Peyer's patch (tissue), 4 donors: ENCODE measurements at regions not wholly inside any gene's neighbourhood (a gene's known extent, or its start where the extent isn't known, plus 50 kb on each side); places are given as distances from the start of the nearest gene placed in this dataset.

Experiments used
- POLR2A ChIP-seq, 2 donors: fragments of 450-650 bp; IDR thresholded peaks; one replicate each; pipeline ENCODE4 v1.5.1; 2017; ENCODE audit warnings: antibody characterized with exemption in 2 of 2, mild to moderate bottlenecking in 2 of 2, moderate library complexity in 2 of 2
- TF ChIP-seq, protein P1 (sequence below), 6 experiments: fragments of 450-650 bp in 4 of 6; fragments of 200-600 bp in 2 of 6; sonication (generic) in 1 of 6; IDR thresholded peaks; one replicate each; pipeline ENCODE4 v1.5.1; 2017 to 2019; ENCODE audit warnings: antibody characterized with exemption in 6 of 6, mild to moderate bottlenecking in 3 of 6, moderate library complexity in 1 of 6

DNA sequence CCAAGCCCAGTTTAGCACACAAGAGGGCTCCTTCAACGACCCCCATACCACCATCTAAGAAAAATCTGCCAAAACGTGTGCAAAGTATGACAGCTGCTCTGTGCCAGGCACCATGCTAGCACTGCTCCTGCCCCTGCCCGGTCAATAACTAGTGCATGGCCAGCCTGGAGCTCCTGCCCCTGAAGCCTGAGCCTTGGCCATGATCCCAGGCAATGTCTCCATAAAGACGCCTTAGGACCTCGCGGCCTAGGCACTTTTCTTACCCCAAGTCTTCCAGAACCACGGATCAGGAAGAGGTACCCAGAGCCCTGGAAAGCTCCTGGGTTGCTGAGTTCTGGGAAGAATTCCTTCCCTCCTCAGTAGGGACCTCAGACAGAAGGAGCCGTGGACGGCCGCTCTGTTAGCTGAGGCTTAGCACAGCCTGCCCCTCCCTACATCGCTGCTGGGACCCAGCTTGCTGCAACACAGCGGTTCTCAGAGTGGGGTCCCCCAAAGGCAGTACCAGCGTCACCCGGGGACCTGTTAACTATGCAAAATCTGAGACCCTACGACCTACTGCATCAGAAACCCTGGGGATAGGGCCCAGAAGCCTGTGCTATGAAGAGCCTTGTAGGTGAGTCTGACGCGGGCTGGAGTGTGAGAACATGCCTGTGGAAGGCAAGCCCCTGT lies 117.8 kb upstream of the TWIST2 start:
- TF ChIP-seq, protein P1, sequence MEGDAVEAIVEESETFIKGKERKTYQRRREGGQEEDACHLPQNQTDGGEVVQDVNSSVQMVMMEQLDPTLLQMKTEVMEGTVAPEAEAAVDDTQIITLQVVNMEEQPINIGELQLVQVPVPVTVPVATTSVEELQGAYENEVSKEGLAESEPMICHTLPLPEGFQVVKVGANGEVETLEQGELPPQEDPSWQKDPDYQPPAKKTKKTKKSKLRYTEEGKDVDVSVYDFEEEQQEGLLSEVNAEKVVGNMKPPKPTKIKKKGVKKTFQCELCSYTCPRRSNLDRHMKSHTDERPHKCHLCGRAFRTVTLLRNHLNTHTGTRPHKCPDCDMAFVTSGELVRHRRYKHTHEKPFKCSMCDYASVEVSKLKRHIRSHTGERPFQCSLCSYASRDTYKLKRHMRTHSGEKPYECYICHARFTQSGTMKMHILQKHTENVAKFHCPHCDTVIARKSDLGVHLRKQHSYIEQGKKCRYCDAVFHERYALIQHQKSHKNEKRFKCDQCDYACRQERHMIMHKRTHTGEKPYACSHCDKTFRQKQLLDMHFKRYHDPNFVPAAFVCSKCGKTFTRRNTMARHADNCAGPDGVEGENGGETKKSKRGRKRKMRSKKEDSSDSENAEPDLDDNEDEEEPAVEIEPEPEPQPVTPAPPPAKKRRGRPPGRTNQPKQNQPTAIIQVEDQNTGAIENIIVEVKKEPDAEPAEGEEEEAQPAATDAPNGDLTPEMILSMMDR (IDR thresholded peaks at IDR 0.05) = no peak
- no peak for TF ChIP-seq POLR2A (IDR thresholded peaks at IDR 0.05)
